Chondrocyte (in vitro differentiated cells): ENCODE measurements at regions not wholly inside any gene's neighbourhood (a gene's known extent, or its start where the extent isn't known, plus 50 kb on each side); places are given as distances from the start of the nearest gene placed in this dataset.

ENCODE experiments used
- DNase-seq: peaks from one replicate; pipeline ENCODE4 v3.0.0; 2021; ENCODE audit warnings: mixed read lengths, low spot score
- H3K27ac Mint-ChIP-seq: one replicate; pipeline ENCODE4 v1.8.0; 2021; ENCODE audit warnings: mild to moderate bottlenecking, moderate library complexity, mixed read lengths; ENCODE audit not compliant: unreplicated experiment
- H3K27me3 Mint-ChIP-seq: 2 replicates; pipeline ENCODE4 v1.8.0; 2021; ENCODE audit warnings: low read depth, mixed read lengths
- H3K36me3 Mint-ChIP-seq: 2 replicates; pipeline ENCODE4 v1.8.0; 2021; ENCODE audit warnings: low read depth, mixed read lengths
- H3K4me1 Mint-ChIP-seq: 2 replicates; pipeline ENCODE4 v1.8.0; 2021; ENCODE audit warnings: low read depth, mild to moderate bottlenecking, mixed read lengths
- H3K4me3 Mint-ChIP-seq: one replicate; pipeline ENCODE4 v1.8.0; 2021; ENCODE audit warnings: mild to moderate bottlenecking, moderate library complexity, mixed read lengths; ENCODE audit not compliant: unreplicated experiment
- H3K9me3 Mint-ChIP-seq: 2 replicates; pipeline ENCODE4 v1.8.0; 2021; ENCODE audit warnings: low read depth, mixed read lengths
- CTCF ChIP-seq: fragments of 200-600 bp; sonication (generic); IDR thresholded peaks from 2 replicates; pipeline ENCODE4 v1.5.0; 2021; ENCODE audit warnings: antibody characterized with exemption, mild to moderate bottlenecking, moderate library complexity

DNA sequence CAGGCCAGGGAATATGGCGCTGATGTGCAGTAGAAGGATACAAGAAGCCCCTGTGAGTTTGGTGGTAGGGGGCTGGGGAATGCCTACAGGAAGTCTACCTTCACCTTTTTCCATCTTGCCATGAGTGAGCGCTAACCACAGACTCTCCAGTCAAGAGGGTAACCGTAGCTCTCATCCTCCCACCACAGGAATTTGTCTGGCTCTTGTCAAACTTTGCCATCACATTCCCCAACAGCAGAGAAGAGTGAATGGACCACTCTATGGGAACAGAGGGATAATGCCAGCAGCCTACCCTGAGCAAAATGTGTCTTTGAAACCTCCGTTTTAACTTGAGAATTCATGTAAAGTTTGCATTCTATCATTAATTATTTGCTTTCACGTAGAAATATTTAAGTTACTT, 168.3 kb downstream of the NRP2 start:
- peaks cover 7% of the 10 kb centered on the region for H3K9me3 Mint-ChIP-seq
- no peak for DNase-seq
- H3K27me3 Mint-ChIP-seq, result peaks cover 6% of the 10 kb centered on the region
- H3K4me3 Mint-ChIP-seq, result no peak overlapping the region
- no peak for TF ChIP-seq CTCF
- peaks cover 2% of the 10 kb centered on the region for H3K36me3 Mint-ChIP-seq
- H3K4me1 Mint-ChIP-seq, result peaks cover 9% of the 10 kb centered on the region
- H3K27ac Mint-ChIP-seq, result no peak overlapping the region

DNA sequence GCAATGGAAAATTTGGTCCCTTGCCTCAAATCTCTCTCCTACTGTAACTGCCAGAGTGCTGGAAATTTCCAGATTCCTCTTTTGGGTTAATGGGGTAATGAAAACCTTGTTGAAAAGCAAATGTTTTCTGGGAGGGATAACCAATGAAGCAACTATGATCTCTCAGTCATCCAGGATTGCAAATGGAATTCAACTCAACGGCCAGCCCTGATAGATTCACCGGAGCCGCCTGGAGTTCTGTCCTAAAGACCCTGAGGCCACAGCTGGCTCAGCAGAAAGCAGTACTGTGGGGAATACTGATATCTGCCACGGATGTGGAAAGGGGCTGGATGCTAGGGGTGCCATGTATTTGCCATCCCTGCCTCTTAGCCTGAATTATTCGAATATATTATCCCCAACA, 167.8 kb downstream of the NRP2 start:
- TF ChIP-seq CTCF, result no peak
- peaks cover 4% of the 10 kb centered on the region for H3K9me3 Mint-ChIP-seq
- H3K4me1 Mint-ChIP-seq, result peaks cover 14% of the 10 kb centered on the region
- H3K27me3 Mint-ChIP-seq, result peaks cover 3% of the 10 kb centered on the region
- DNase-seq, result no peak
- no peak overlapping the region for H3K4me3 Mint-ChIP-seq
- peaks cover 2% of the 10 kb centered on the region for H3K36me3 Mint-ChIP-seq
- no peak overlapping the region for H3K27ac Mint-ChIP-seq

- Mint-ChIP-seq H3K27me3 (peaks cover 3% of the 10 kb centered on the region), H3K9me3 (peaks cover 4% of the 10 kb centered on the region), H3K36me3 (peaks cover 2% of the 10 kb centered on the region), H3K27ac (no peak overlapping the region), H3K4me1 (peaks cover 16% of the 10 kb centered on the region), H3K4me3 (no peak overlapping the region)
- TF ChIP-seq CTCF, result no peak
- no peak for DNase-seq
Measured at GRCh38 chr2:205849136-205849535, 166.8 kb downstream of the NRP2 start.

GRCh38 chr2:205848601-205849000, 166.3 kb downstream of the NRP2 start:
- peaks cover 3% of the 10 kb centered on the region for H3K27me3 Mint-ChIP-seq
- no peak overlapping the region for H3K27ac Mint-ChIP-seq
- DNase-seq, result no peak
- peaks cover 2% of the 10 kb centered on the region for H3K36me3 Mint-ChIP-seq
- no peak for TF ChIP-seq CTCF
- peaks cover under 1% of the 10 kb centered on the region for H3K9me3 Mint-ChIP-seq
- peaks cover 16% of the 10 kb centered on the region for H3K4me1 Mint-ChIP-seq
- no peak overlapping the region for H3K4me3 Mint-ChIP-seq
